OCI-LY7 (cell line): ENCODE measurements at regions not wholly inside any gene's neighbourhood (a gene's known extent, or its start where the extent isn't known, plus 50 kb on each side); places are given as distances from the start of the nearest gene placed in this dataset.

ENCODE experiments used
- BruUV-seq: library from RNA; stranded (reverse); fragments of 400-500 nt; replicated peaks from 2 replicates; lab custom pipeline; 2021; lab: Mats Ljungman, UMichigan
- CTCF ChIA-PET: fragments of 300-600 bp; sonication (Branson Sonifier 250); formaldehyde crosslinking; loops from one replicate; lab custom pipeline; 2022; ENCODE audit warnings: antibody characterized with exemption; ENCODE audit not compliant: unreplicated experiment; lab: Charles Lee
- POLR2A ChIA-PET: fragments of 300-600 bp; sonication (Branson Sonifier 250); formaldehyde crosslinking; loops from one replicate; lab custom pipeline; 2022; ENCODE audit warnings: antibody characterized with exemption; lab: Charles Lee
- DNase-seq: peaks from one replicate; pipeline ENCODE4 v3.0.0-alpha.2; 2015; ENCODE audit warnings: low spot score
- H2AFZ ChIP-seq: fragments of 200-600 bp; sonication (generic), shearing (Covaris generic); 2 replicates; pipeline ENCODE4 v1.6.1; 2014; ENCODE audit warnings: mild to moderate bottlenecking, antibody characterized with exemption, low read length, moderate library complexity
- H3K27ac ChIP-seq: fragments of 200-600 bp; sonication (generic); 2 replicates; pipeline ENCODE4 v1.5.1; 2014; ENCODE audit warnings: mixed run types, low read depth, mild to moderate bottlenecking, moderate library complexity, low read length, inconsistent platforms; ENCODE audit not compliant: poor library complexity, severe bottlenecking
- H3K36me3 ChIP-seq: fragments of 200-600 bp; sonication (generic); 2 replicates; pipeline ENCODE4 v1.6.1; 2014; ENCODE audit warnings: mild to moderate bottlenecking, antibody characterized with exemption, low read length, moderate library complexity, mixed read lengths; ENCODE audit not compliant: insufficient read depth
- H3K4me1 ChIP-seq: fragments of 200-600 bp; sonication (generic); 2 replicates; pipeline ENCODE4 v1.5.1; 2014; ENCODE audit warnings: mild to moderate bottlenecking, low read length; ENCODE audit not compliant: insufficient read depth, poor library complexity, severe bottlenecking
- H3K4me2 ChIP-seq: fragments of 200-600 bp; sonication (generic); 2 replicates; pipeline ENCODE4 v1.6.1; 2014; ENCODE audit warnings: mild to moderate bottlenecking, low read length
- H3K4me3 ChIP-seq: fragments of 200-600 bp; sonication (generic); 2 replicates; pipeline ENCODE4 v1.5.1; 2014; ENCODE audit warnings: mild to moderate bottlenecking, low read depth, low read length; ENCODE audit not compliant: poor library complexity, severe bottlenecking
- H3K79me2 ChIP-seq: fragments of 200-600 bp; sonication (generic); 2 replicates; pipeline ENCODE4 v1.6.1; 2016; ENCODE audit warnings: low read depth, mild to moderate bottlenecking, low read length, moderate library complexity, mixed read lengths; ENCODE audit not compliant: insufficient read depth
- H3K9me2 ChIP-seq: fragments of 200-600 bp; sonication (generic); 2 replicates; pipeline ENCODE4 v1.6.1; 2016; ENCODE audit warnings: mild to moderate bottlenecking, low read length, mixed read lengths; ENCODE audit not compliant: insufficient read depth
- H3K9me3 ChIP-seq: fragments of 200-600 bp; sonication (generic); 2 replicates; pipeline ENCODE4 v1.6.1; 2014; ENCODE audit warnings: mild to moderate bottlenecking, mixed run types, low read length, mixed read lengths
- H4K20me1 ChIP-seq: fragments of 200-600 bp; sonication (generic); 2 replicates; pipeline ENCODE4 v1.6.1; 2014; ENCODE audit warnings: mild to moderate bottlenecking, antibody characterized with exemption, low read length, moderate library complexity, mixed read lengths; ENCODE audit not compliant: insufficient read depth
- CTCF ChIP-seq: fragments of 200-600 bp; sonication (generic); conservative IDR thresholded peaks from 2 replicates; pipeline ENCODE4 v1.5.1; 2014; ENCODE audit warnings: mild to moderate bottlenecking, antibody characterized with exemption, low read length, moderate library complexity, mixed read lengths
- EZH2phosphoT487 ChIP-seq: fragments of 200-600 bp; sonication (generic); IDR thresholded peaks from 2 replicates; pipeline ENCODE4 v1.6.1; 2018; ENCODE audit warnings: low read depth, borderline replicate concordance, mild to moderate bottlenecking, mixed run types, antibody characterized with exemption, low read length, moderate library complexity, mixed read lengths
- intact Hi-C: fragments of 100-400 bp; cut with micrococcal nuclease; formaldehyde crosslinking; loops from one replicate; pipeline ENCODE4 v1.10.0; 2022; ENCODE audit not compliant: unreplicated experiment

GRCh38 chr2:146661473-146662096, 1183.2 kb upstream of the ACVR2A start:
- Histone ChIP-seq H3K4me1 (no peaks in the 10 kb centered on the region), H3K79me2 (no peaks in the 10 kb centered on the region), H3K4me2 (no peak overlapping the region), H3K9me3 (no peaks in the 10 kb centered on the region), H2AFZ (no peak overlapping the region), H3K27ac (no peak overlapping the region), H3K4me3 (no peak overlapping the region), H3K9me2 (no peaks in the 10 kb centered on the region), H4K20me1 (no peaks in the 10 kb centered on the region), H3K36me3 (no peaks in the 10 kb centered on the region)
- DNase-seq = peak; percentile 16
- ChIA-PET CTCF (no interaction called here), POLR2A (interaction anchor here (0.7 kb wide), 1 partner anchor 20 kb away, joined by 3 read pairs; no protein-coding TSS in a partner anchor)
- intact Hi-C loops = no loop called here
- no TSS peak for BruUV-seq
- TF ChIP-seq EZH2phosphoT487 (no peak), CTCF (peak; percentile 77)

GRCh38 chr2:146659976-146660375, 1184.9 kb upstream of the ACVR2A start:
- POLR2A ChIA-PET = interaction anchor here (1.6 kb wide), 1 partner anchor 10 kb away, joined by 3 read pairs; no protein-coding TSS in a partner anchor
- H3K4me3 ChIP-seq = no peak overlapping the region

More at GRCh38 chr2:146659976-146660375, 1184.9 kb upstream of the ACVR2A start:
- no peaks in the 10 kb centered on the region for H4K20me1 ChIP-seq
- no peak overlapping the region for H3K27ac ChIP-seq
- no peaks in the 10 kb centered on the region for H3K79me2 ChIP-seq
- CTCF ChIA-PET = no interaction called here
- H2AFZ ChIP-seq = no peak overlapping the region
- no peaks in the 10 kb centered on the region for H3K9me2 ChIP-seq
- no peaks in the 10 kb centered on the region for H3K4me1 ChIP-seq
- intact Hi-C loops = no loop called here
- no TSS peak for BruUV-seq
- no peak overlapping the region for H3K4me2 ChIP-seq
- no peak for DNase-seq
- TF ChIP-seq EZH2phosphoT487 = no peak
- TF ChIP-seq CTCF = no peak
- no peaks in the 10 kb centered on the region for H3K9me3 ChIP-seq
- H3K36me3 ChIP-seq = no peaks in the 10 kb centered on the region
